Stomach (tissue), 4 donors: ENCODE measurements at regions not wholly inside any gene's neighbourhood (a gene's known extent, or its start where the extent isn't known, plus 50 kb on each side); places are given as distances from the start of the nearest gene placed in this dataset.

ENCODE experiments used
- POLR2A ChIP-seq, 4 donors: fragments of 450-650 bp; IDR thresholded peaks; one replicate each; pipeline ENCODE4 v1.6.1; 2016; ENCODE audit warnings: antibody characterized with exemption in 4 of 4, control low read depth in 2 of 4, mild to moderate bottlenecking in 1 of 4, moderate library complexity in 1 of 4
- TF ChIP-seq, protein P1 (sequence below), 7 experiments: fragments of 450-650 bp in 4 of 7; fragments of 200-600 bp in 3 of 7; sonication (generic) in 3 of 7; IDR thresholded peaks; one replicate each; pipeline ENCODE4 v1.5.1; 2016 to 2019; ENCODE audit warnings: antibody characterized with exemption in 7 of 7, control low read depth in 2 of 7, mild to moderate bottlenecking in 1 of 7

GRCh38 chr2:164138750-164139149 lies 402.9 kb upstream of the FIGN start:
- TF ChIP-seq, protein P1, sequence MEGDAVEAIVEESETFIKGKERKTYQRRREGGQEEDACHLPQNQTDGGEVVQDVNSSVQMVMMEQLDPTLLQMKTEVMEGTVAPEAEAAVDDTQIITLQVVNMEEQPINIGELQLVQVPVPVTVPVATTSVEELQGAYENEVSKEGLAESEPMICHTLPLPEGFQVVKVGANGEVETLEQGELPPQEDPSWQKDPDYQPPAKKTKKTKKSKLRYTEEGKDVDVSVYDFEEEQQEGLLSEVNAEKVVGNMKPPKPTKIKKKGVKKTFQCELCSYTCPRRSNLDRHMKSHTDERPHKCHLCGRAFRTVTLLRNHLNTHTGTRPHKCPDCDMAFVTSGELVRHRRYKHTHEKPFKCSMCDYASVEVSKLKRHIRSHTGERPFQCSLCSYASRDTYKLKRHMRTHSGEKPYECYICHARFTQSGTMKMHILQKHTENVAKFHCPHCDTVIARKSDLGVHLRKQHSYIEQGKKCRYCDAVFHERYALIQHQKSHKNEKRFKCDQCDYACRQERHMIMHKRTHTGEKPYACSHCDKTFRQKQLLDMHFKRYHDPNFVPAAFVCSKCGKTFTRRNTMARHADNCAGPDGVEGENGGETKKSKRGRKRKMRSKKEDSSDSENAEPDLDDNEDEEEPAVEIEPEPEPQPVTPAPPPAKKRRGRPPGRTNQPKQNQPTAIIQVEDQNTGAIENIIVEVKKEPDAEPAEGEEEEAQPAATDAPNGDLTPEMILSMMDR (IDR thresholded peaks at IDR 0.05), result no peak
- no peak for TF ChIP-seq POLR2A (IDR thresholded peaks at IDR 0.05)
